ENCODE measurements at regions not wholly inside any gene's neighbourhood (a gene's known extent, or its start where the extent isn't known, plus 50 kb on each side); places are given as distances from the start of the nearest gene placed in this dataset.

- no peak overlapping the region for H3K4me3 ChIP-seq (ENCODE audit: low read depth, low read length)
- no peak overlapping the region for H3K27ac ChIP-seq (ENCODE audit: low read depth, low read length)
- H3K9me3 ChIP-seq (ENCODE audit: insufficient read depth, low read depth, low read length), result no peaks in the 10 kb centered on the region
- no peaks in the 10 kb centered on the region for H3K27me3 ChIP-seq (ENCODE audit: insufficient read depth, low read length)
- no peak overlapping the region for H4K12ac ChIP-seq (ENCODE audit: low read depth, low read length)
- no peak overlapping the region for H2AFZ ChIP-seq (ENCODE audit: insufficient read depth, low read length, poor library complexity)
- no peaks in the 10 kb centered on the region for H3K79me1 ChIP-seq (ENCODE audit: low read length)
- no peak overlapping the region for H2BK12ac ChIP-seq (ENCODE audit: low read length)
- H2AK5ac ChIP-seq (ENCODE audit: low read length), result no peak overlapping the region
- H3K23ac ChIP-seq (ENCODE audit: low read length), result no peak overlapping the region
- no CpG with 5 or more reads among the region's 6 CpGs for WGBS (ENCODE audit: extremely low coverage, insufficient coverage, insufficient read length)
- H3K36me3 ChIP-seq (ENCODE audit: control insufficient read depth in 1 of 2, insufficient read depth in 2 of 2, low read length in 2 of 2), result no peaks in the 10 kb centered on the region
- no peak for DNase-seq
- no peak overlapping the region for H3K4ac ChIP-seq (ENCODE audit: low read depth, low read length)
- no peak overlapping the region for H4K91ac ChIP-seq (ENCODE audit: low read depth, low read length)
- H3K4me1 ChIP-seq (ENCODE audit: control insufficient read depth in 1 of 2, insufficient read depth in 2 of 2, low read length in 2 of 2), result no peaks in the 10 kb centered on the region
- no peak overlapping the region for H3K9ac ChIP-seq (ENCODE audit: low read length)
- H3K79me2 ChIP-seq (ENCODE audit: control insufficient read depth, insufficient read depth, low read length, poor library complexity), result no peaks in the 10 kb centered on the region
- H4K8ac ChIP-seq (ENCODE audit: low read depth, low read length), result no peak overlapping the region
- no peak overlapping the region for H3K14ac ChIP-seq (ENCODE audit: low read length)
- H3K18ac ChIP-seq (ENCODE audit: low read length), result no peak overlapping the region
- no peak overlapping the region for H2BK120ac ChIP-seq (ENCODE audit: insufficient read depth, low read length, poor library complexity)
- no peak overlapping the region for H3K4me2 ChIP-seq (ENCODE audit: low read length)
- H2BK5ac ChIP-seq (ENCODE audit: low read depth, low read length, poor library complexity), result no peak overlapping the region
These were observed 306.7 kb upstream of the CHAC2 start for GRCh38 chr2:53460937-53461336.

- no peaks in the 10 kb centered on the region for H3K27me3 ChIP-seq (ENCODE audit: insufficient read depth, low read length)
- H3K79me1 ChIP-seq (ENCODE audit: low read length), result no peaks in the 10 kb centered on the region
- H3K36me3 ChIP-seq (ENCODE audit: control insufficient read depth in 1 of 2, insufficient read depth in 2 of 2, low read length in 2 of 2), result no peaks in the 10 kb centered on the region
- no peak overlapping the region for H3K18ac ChIP-seq (ENCODE audit: low read length)
- no peak overlapping the region for H3K4ac ChIP-seq (ENCODE audit: low read depth, low read length)
- WGBS (ENCODE audit: extremely low coverage, insufficient coverage, insufficient read length), result no CpG with 5 or more reads among the region's 1 CpG
- no peak overlapping the region for H2BK120ac ChIP-seq (ENCODE audit: insufficient read depth, low read length, poor library complexity)
- DNase-seq, result no peak
- H3K4me2 ChIP-seq (ENCODE audit: low read length), result no peak overlapping the region
- no peaks in the 10 kb centered on the region for H3K79me2 ChIP-seq (ENCODE audit: control insufficient read depth, insufficient read depth, low read length, poor library complexity)
- H3K4me1 ChIP-seq (ENCODE audit: control insufficient read depth in 1 of 2, insufficient read depth in 2 of 2, low read length in 2 of 2), result peaks cover 0 to under 1% of the 10 kb centered on the region in 2 experiments
- no peak overlapping the region for H2BK5ac ChIP-seq (ENCODE audit: low read depth, low read length, poor library complexity)
- no peak overlapping the region for H3K23ac ChIP-seq (ENCODE audit: low read length)
- H4K91ac ChIP-seq (ENCODE audit: low read depth, low read length), result no peak overlapping the region
- no peak overlapping the region for H3K14ac ChIP-seq (ENCODE audit: low read length)
- H3K27ac ChIP-seq (ENCODE audit: low read depth, low read length), result no peak overlapping the region
- H2AK5ac ChIP-seq (ENCODE audit: low read length), result no peak overlapping the region
- H2AFZ ChIP-seq (ENCODE audit: insufficient read depth, low read length, poor library complexity), result no peak overlapping the region
- no peak overlapping the region for H3K4me3 ChIP-seq (ENCODE audit: low read depth, low read length)
- no peaks in the 10 kb centered on the region for H3K9me3 ChIP-seq (ENCODE audit: insufficient read depth, low read depth, low read length)
- H4K8ac ChIP-seq (ENCODE audit: low read depth, low read length), result no peak overlapping the region
- H4K12ac ChIP-seq (ENCODE audit: low read depth, low read length), result no peak overlapping the region
- no peak overlapping the region for H3K9ac ChIP-seq (ENCODE audit: low read length)
- H2BK12ac ChIP-seq (ENCODE audit: low read length), result no peak overlapping the region
These were observed 307.3 kb upstream of the CHAC2 start for GRCh38 chr2:53460347-53460746.

- no CpG with 5 or more reads among the region's 6 CpGs for WGBS (ENCODE audit: extremely low coverage, insufficient coverage, insufficient read length)
- Histone ChIP-seq H3K9ac (ENCODE audit: low read length) (no peak overlapping the region), H3K79me2 (ENCODE audit: control insufficient read depth, insufficient read depth, low read length, poor library complexity) (no peaks in the 10 kb centered on the region), H3K23ac (ENCODE audit: low read length) (no peak overlapping the region), H3K36me3 (ENCODE audit: control insufficient read depth in 1 of 2, insufficient read depth in 2 of 2, low read length in 2 of 2) (no peaks in the 10 kb centered on the region), H3K79me1 (ENCODE audit: low read length) (no peaks in the 10 kb centered on the region), H3K4me1 (ENCODE audit: control insufficient read depth in 1 of 2, insufficient read depth in 2 of 2, low read length in 2 of 2) (peaks cover 0 to 5% of the 10 kb centered on the region in 2 experiments), H2BK5ac (ENCODE audit: low read depth, low read length, poor library complexity) (no peak overlapping the region), H3K14ac (ENCODE audit: low read length) (no peak overlapping the region), H2BK120ac (ENCODE audit: insufficient read depth, low read length, poor library complexity) (no peak overlapping the region), H3K18ac (ENCODE audit: low read length) (no peak overlapping the region), H3K9me3 (ENCODE audit: insufficient read depth, low read depth, low read length) (no peaks in the 10 kb centered on the region), H3K27ac (ENCODE audit: low read depth, low read length) (no peak overlapping the region), H3K4me2 (ENCODE audit: low read length) (peak overlapping the region; percentile 9), H2AK5ac (ENCODE audit: low read length) (no peak overlapping the region), H2BK12ac (ENCODE audit: low read length) (no peak overlapping the region), H2AFZ (ENCODE audit: insufficient read depth, low read length, poor library complexity) (no peak overlapping the region), H3K4ac (ENCODE audit: low read depth, low read length) (no peak overlapping the region), H3K27me3 (ENCODE audit: insufficient read depth, low read length) (no peaks in the 10 kb centered on the region), H4K91ac (ENCODE audit: low read depth, low read length) (no peak overlapping the region), H4K12ac (ENCODE audit: low read depth, low read length) (no peak overlapping the region), H4K8ac (ENCODE audit: low read depth, low read length) (no peak overlapping the region), H3K4me3 (ENCODE audit: low read depth, low read length) (no peak overlapping the region)
- peak; percentile 95 to 98 for DNase-seq
These were observed 312.5 kb upstream of the CHAC2 start for GRCh38 chr2:53455094-53455493.

- H3K4me3 ChIP-seq (ENCODE audit: low read depth, low read length), result no peak overlapping the region
- no CpG with 5 or more reads among the region's 8 CpGs for WGBS (ENCODE audit: extremely low coverage, insufficient coverage, insufficient read length)
- no peaks in the 10 kb centered on the region for H3K9me3 ChIP-seq (ENCODE audit: insufficient read depth, low read depth, low read length)
- no peak overlapping the region for H2AK5ac ChIP-seq (ENCODE audit: low read length)
- no peak overlapping the region for H2BK120ac ChIP-seq (ENCODE audit: insufficient read depth, low read length, poor library complexity)
- no peak overlapping the region for H3K4ac ChIP-seq (ENCODE audit: low read depth, low read length)
- H3K18ac ChIP-seq (ENCODE audit: low read length), result no peak overlapping the region
- no peak overlapping the region for H2BK5ac ChIP-seq (ENCODE audit: low read depth, low read length, poor library complexity)
- no peak overlapping the region for H4K12ac ChIP-seq (ENCODE audit: low read depth, low read length)
- no peak overlapping the region for H3K9ac ChIP-seq (ENCODE audit: low read length)
- no peak overlapping the region for H3K4me2 ChIP-seq (ENCODE audit: low read length)
- H3K79me1 ChIP-seq (ENCODE audit: low read length), result no peaks in the 10 kb centered on the region
- DNase-seq, result peak; percentile 53 to 76
- no peak overlapping the region for H3K27ac ChIP-seq (ENCODE audit: low read depth, low read length)
- no peak overlapping the region for H4K8ac ChIP-seq (ENCODE audit: low read depth, low read length)
- no peak overlapping the region for H3K14ac ChIP-seq (ENCODE audit: low read length)
- H4K91ac ChIP-seq (ENCODE audit: low read depth, low read length), result no peak overlapping the region
- peaks cover 0 to 5% of the 10 kb centered on the region in 2 experiments for H3K4me1 ChIP-seq (ENCODE audit: control insufficient read depth in 1 of 2, insufficient read depth in 2 of 2, low read length in 2 of 2)
- H2BK12ac ChIP-seq (ENCODE audit: low read length), result no peak overlapping the region
- no peaks in the 10 kb centered on the region for H3K79me2 ChIP-seq (ENCODE audit: control insufficient read depth, insufficient read depth, low read length, poor library complexity)
- H3K23ac ChIP-seq (ENCODE audit: low read length), result no peak overlapping the region
- H2AFZ ChIP-seq (ENCODE audit: insufficient read depth, low read length, poor library complexity), result no peak overlapping the region
- H3K27me3 ChIP-seq (ENCODE audit: insufficient read depth, low read length), result no peaks in the 10 kb centered on the region
- H3K36me3 ChIP-seq (ENCODE audit: control insufficient read depth in 1 of 2, insufficient read depth in 2 of 2, low read length in 2 of 2), result no peaks in the 10 kb centered on the region
These were observed 314.5 kb upstream of the CHAC2 start for GRCh38 chr2:53452957-53453748.

Measured in trophoblast cell (in vitro differentiated cells and primary cell).